ENCODE measurements at regions not wholly inside any gene's neighbourhood (a gene's known extent, or its start where the extent isn't known, plus 50 kb on each side); places are given as distances from the start of the nearest gene placed in this dataset.

DNA sequence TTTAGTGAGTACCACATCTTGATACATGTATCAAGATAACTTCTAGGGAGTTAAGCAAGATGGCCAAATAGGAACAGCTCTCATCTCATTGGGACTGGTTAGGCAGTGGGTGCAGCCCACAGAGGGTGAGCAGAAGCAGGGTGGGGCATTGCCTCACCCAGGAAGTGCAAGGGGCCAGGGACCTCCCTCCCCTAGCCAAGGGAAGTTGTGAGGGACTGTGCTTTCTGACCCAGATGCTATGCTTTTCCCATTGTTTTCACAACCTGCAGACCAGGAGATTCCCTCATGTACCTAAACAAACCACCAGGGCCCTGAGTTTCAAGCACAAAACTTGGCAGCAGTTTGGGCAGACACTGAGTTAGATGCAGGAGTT lies 665.0 kb upstream of the CBLB start:
- no peak for DNase-seq (ENCODE audit: low spot score)

- peak; percentile 50 for DNase-seq (ENCODE audit: low spot score)
Measured at GRCh38 chr3:106534206-106534605, 665.4 kb upstream of the CBLB start.

- no peak for DNase-seq (ENCODE audit: low spot score)
Measured at GRCh38 chr3:106540743-106541142, 671.9 kb upstream of the CBLB start.

GRCh38 chr3:106542101-106542769 lies 673.4 kb upstream of the CBLB start:
- no peak for DNase-seq (ENCODE audit: low spot score)

DNA sequence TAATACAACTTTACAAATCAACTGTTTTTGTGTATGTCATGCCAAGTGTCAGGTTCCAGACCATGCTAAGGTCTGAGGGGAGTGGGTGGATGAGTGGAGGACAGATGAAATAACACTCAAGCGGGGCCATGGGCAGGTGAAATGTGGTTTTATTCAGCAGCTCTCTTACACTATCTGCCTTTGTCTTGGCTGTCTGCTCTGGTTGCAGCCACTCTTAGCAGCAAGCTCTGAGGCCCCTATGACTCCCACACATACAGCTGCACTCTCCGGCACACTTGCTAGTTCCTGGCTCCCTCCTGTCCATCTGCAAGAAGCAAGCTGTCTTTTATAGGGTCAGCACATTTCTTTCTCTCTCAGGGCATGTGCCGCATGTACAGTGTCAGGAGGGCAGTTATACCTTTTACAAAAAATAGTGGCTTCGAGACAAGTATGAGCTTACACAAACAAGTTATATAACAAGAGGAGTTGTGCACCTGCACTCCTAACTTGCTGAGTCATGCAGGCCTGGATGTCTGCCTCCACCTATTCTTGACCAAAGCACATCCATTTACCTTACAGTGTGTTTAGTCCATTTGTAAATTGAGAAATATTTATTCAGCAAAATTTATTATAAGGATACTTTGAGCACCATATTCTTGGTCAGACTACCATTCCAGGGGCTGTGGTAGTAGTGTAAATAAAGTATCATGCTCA lies 683.7 kb upstream of the CBLB start:
- DNase-seq (ENCODE audit: low spot score), result no peak

DNA sequence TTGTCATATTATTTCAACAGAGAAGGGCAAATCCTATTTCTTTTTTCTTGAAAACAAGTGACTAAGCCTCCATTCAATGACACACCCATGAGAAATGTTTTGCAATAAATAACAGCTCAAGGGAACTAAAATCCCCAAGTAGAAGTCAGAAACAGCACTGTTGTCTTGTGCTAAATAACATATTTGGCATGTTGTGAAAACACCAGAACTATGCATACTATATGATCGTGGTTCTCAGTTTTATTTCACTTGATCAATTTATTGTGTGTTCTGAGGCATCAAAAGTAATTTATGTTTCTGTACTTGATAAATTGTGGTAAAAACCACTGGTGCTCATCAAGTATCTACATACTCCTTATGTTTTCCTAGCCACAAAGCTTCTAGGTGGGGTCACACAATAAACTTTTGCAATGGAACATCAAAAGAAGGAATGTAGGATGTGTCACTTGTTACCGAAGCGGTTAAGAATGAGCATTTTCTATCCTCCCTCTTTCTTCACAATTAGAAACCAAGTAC lies 691.7 kb upstream of the CBLB start:
- no peak for DNase-seq (ENCODE audit: low spot score)

- no peak for DNase-seq (ENCODE audit: low spot score)
Measured at GRCh38 chr3:106566277-106566676, 697.5 kb upstream of the CBLB start.

- no peak for DNase-seq (ENCODE audit: low spot score)
Measured at GRCh38 chr3:106570426-106570825, 701.6 kb upstream of the CBLB start.

GRCh38 chr3:106573605-106574004 lies 704.8 kb upstream of the CBLB start:
- DNase-seq (ENCODE audit: low spot score), result no peak

- no peak for DNase-seq (ENCODE audit: low spot score)
Measured at GRCh38 chr3:106575029-106575428, 706.2 kb upstream of the CBLB start.

DNA sequence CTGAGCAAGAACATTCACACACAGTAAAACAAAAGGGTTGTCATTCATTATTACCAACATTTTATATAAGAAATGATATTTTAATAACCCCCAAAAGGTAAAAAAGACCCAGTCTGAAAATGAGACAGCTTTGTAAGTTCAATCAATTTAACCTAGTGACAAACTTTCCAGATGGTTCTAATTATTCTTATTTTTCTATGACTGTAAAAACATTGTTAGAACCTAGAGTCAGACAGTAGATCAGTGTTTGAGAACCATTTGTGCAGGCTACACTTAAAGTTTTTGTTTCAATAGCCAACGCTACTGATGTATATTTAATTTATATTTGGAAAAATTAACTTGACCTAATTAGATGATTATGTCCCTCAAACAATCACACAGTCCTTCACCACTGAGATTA lies 708.4 kb upstream of the CBLB start:
- DNase-seq (ENCODE audit: low spot score), result no peak

GRCh38 chr3:106578911-106579310 lies 710.1 kb upstream of the CBLB start:
- no peak for DNase-seq (ENCODE audit: low spot score)

- no peak for DNase-seq (ENCODE audit: low spot score)
Measured at GRCh38 chr3:106582151-106582550, 713.3 kb upstream of the CBLB start.

GRCh38 chr3:106587551-106587950 lies 718.7 kb upstream of the CBLB start:
- no peak for DNase-seq (ENCODE audit: low spot score)

- DNase-seq (ENCODE audit: low spot score), result no peak
Measured at GRCh38 chr3:106588739-106589138, 719.9 kb upstream of the CBLB start.

- DNase-seq (ENCODE audit: low spot score), result no peak
Measured at GRCh38 chr3:106589311-106589942, 720.6 kb upstream of the CBLB start.

DNA sequence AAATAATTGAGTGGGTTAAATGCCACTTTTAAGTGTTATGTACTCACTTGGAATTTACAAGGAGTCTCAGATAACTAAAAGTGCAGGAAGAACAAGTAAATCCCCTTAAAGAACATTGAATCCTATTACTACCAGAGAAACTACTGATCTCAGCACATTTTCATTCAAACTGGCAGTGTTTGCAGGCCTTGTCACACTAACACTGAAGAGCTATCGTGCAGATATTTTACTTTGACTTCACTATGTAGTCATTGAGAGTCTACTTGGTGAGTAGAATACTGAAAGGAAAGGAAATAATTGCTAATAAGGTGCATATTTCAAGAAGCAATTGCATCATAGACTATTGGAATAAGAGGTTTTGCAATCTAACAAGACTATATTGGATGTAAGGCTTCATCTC lies 721.4 kb upstream of the CBLB start:
- DNase-seq (ENCODE audit: low spot score), result no peak

DNA sequence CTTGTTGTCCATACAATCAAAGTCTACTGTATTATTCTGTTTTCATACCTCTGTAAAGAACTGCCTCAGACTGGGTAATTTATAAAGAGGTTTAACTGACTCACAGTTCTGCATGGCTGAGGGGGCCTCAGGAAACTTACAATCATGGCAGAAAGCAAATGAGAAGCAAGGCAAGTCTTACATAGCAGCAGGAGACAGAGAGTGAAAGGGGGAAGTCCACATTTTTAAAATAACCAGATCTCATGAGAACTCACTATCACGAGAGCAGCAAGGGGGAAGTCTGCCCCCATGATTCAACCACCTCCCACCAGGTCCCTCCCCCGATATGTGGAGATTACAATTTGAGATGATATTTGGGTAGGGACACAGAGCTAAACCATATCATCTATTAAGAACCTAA lies 724.6 kb upstream of the CBLB start:
- DNase-seq (ENCODE audit: low spot score), result no peak

DNA sequence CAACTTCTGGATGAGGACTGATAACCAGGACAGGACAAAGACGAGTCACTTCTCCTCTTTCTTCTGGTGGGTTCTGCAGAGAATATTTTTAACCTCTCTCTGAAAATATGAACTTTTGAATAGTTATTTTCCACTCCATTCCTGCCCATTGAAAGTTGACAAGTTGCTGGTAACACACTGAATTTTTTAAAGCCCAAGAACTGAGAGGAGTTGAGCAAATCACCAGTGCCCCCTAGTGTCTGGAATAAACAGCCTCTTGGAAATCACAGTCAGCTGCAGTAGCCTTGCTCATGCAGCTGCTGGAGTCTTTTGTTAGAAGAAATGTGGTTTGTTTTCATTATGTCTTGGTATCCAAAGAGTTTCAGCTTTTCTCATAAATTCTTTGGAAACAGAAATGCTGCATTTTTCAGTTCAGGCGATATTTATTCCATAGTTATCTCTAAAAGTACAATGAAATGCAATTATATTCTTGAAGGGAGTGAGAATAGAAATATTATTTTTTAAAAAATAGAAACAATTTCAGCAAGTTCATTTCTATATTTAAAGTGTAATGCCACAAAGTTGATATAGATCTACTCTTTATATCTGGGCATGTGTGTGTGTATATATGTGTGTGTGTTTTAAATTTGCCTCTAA lies 741.0 kb upstream of the CBLB start:
- DNase-seq (ENCODE audit: low spot score), result peak; percentile 76

- no peak for DNase-seq (ENCODE audit: low spot score)
Measured at GRCh38 chr3:106610362-106610959, 741.6 kb upstream of the CBLB start.

DNA sequence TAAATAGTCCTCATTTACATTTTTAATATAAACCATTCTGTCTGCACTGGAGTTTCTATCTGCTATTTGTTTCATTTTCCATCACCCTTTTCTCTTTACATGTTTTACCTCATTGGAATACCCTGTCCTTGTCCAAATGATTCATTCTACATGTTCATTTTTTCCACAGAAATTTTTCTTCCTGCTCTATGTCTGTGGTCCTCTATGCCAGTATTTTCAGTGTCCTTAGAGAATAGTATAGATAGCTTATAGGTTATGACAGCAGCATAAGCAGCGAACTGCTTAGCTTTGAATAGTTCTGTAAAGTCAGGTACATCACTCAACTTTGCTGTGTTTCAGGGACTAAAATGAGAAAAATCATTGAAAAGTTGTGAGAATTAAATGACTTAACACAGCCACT lies 742.3 kb upstream of the CBLB start:
- DNase-seq (ENCODE audit: low spot score), result no peak

GRCh38 chr3:106611841-106612240 lies 743.0 kb upstream of the CBLB start:
- DNase-seq (ENCODE audit: low spot score), result no peak

All from CD4-positive, alpha-beta T cell treated with Interleukin-15 for 4 hours (primary cell).